ENCODE measurements at regions not wholly inside any gene's neighbourhood (a gene's known extent, or its start where the extent isn't known, plus 50 kb on each side); places are given as distances from the start of the nearest gene placed in this dataset.

DNA sequence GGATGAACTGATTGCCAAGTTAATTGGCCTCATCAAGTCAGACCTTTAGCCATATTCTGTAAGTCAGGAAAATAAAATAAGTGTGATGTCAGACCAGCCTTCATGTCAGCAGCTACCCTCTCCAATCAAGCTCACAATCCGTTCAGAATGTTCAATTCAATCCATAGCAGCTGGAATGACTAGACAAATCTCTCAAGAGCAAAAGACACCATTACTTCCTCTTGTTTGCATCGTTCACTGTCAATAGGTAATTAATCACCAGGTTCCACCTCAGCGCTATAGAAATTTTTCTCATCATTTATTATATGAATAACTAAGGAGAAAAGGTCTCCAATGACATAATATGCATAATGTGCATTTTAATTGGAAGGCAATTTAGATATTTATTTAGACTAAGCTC is 321.0 kb upstream of the GRIA3 start:
- TF ChIP-seq EP300 (IDR thresholded peaks at IDR 0.05; ENCODE audit: low read length) (no peak), POLR2A (conservative IDR thresholded peaks at IDR 0.05) (no peak)
- TF ChIP-seq, protein P1, sequence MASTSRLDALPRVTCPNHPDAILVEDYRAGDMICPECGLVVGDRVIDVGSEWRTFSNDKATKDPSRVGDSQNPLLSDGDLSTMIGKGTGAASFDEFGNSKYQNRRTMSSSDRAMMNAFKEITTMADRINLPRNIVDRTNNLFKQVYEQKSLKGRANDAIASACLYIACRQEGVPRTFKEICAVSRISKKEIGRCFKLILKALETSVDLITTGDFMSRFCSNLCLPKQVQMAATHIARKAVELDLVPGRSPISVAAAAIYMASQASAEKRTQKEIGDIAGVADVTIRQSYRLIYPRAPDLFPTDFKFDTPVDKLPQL (IDR thresholded peaks at IDR 0.05; ENCODE audit: extremely low read depth, insufficient read length), result no peak
- TF ChIP-seq, protein P2, sequence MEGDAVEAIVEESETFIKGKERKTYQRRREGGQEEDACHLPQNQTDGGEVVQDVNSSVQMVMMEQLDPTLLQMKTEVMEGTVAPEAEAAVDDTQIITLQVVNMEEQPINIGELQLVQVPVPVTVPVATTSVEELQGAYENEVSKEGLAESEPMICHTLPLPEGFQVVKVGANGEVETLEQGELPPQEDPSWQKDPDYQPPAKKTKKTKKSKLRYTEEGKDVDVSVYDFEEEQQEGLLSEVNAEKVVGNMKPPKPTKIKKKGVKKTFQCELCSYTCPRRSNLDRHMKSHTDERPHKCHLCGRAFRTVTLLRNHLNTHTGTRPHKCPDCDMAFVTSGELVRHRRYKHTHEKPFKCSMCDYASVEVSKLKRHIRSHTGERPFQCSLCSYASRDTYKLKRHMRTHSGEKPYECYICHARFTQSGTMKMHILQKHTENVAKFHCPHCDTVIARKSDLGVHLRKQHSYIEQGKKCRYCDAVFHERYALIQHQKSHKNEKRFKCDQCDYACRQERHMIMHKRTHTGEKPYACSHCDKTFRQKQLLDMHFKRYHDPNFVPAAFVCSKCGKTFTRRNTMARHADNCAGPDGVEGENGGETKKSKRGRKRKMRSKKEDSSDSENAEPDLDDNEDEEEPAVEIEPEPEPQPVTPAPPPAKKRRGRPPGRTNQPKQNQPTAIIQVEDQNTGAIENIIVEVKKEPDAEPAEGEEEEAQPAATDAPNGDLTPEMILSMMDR (IDR thresholded peaks at IDR 0.05 in 2 of 3, conservative IDR thresholded peaks at IDR 0.05 in 1 of 3; ENCODE audit: insufficient read depth in 2 of 3, low read depth in 1 of 3, low read length in 3 of 3), result no peak

Measured in K562 (cell line).